H1 (cell line): ENCODE measurements at regions not wholly inside any gene's neighbourhood (a gene's known extent, or its start where the extent isn't known, plus 50 kb on each side); places are given as distances from the start of the nearest gene placed in this dataset.

Experiments
- CTCF ChIA-PET: fragments of 300-600 bp; sonication (Branson Sonifier 250); formaldehyde crosslinking; loops from one replicate; lab custom pipeline; 2021; ENCODE audit not compliant: partially characterized antibody; lab: Charles Lee
- POLR2A ChIA-PET: fragments of 300-600 bp; sonication (Branson Sonifier 250); formaldehyde crosslinking; loops from one replicate; lab custom pipeline; 2021; ENCODE audit warnings: inconsistent platforms; ENCODE audit not compliant: partially characterized antibody; lab: Charles Lee
- DNase-seq, 2 experiments: peaks; one replicate each; pipeline versions ENCODE4 v3.0.0 to v3.0.0-alpha.2; 2010 to 2022; ENCODE audit warnings: low spot score in 2 of 2, low read depth in 1 of 2, mixed read lengths in 1 of 2
- FAIRE-seq: peaks from 2 replicates; lab custom pipeline; 2011; peaks lifted over from hg19 to GRCh38; lab: Jason Lieb, UNC
- H2AFZ ChIP-seq: 2 replicates; pipeline ENCODE4 v1.8.1; 2012; ENCODE audit warnings: low read length, inconsistent platforms
- H2AK5ac ChIP-seq: 2 replicates; pipeline ENCODE4 v1.6.1; 2013; ENCODE audit warnings: low read depth, low read length
- H2BK120ac ChIP-seq: replicated peaks from 2 replicates; pipeline ENCODE3; 2013; ENCODE audit warnings: low read depth, low read length, inconsistent platforms
- H2BK12ac ChIP-seq: 2 replicates; pipeline ENCODE4 v1.6.1; 2013; ENCODE audit warnings: low read depth, low read length
- H2BK15ac ChIP-seq: 2 replicates; pipeline ENCODE4 v1.6.1; 2013; ENCODE audit warnings: low read length
- H2BK20ac ChIP-seq: 2 replicates; pipeline ENCODE4 v1.6.1; 2013; ENCODE audit warnings: low read length
- H2BK5ac ChIP-seq: 2 replicates; pipeline ENCODE4 v1.6.1; 2013; ENCODE audit warnings: low read depth, low read length
- H3K14ac ChIP-seq: 2 replicates; pipeline ENCODE4 v1.6.1; 2013; ENCODE audit warnings: inconsistent platforms; ENCODE audit not compliant: insufficient read length
- H3K18ac ChIP-seq: 2 replicates; pipeline ENCODE4 v1.6.1; 2013; ENCODE audit warnings: low read length; ENCODE audit errors: extremely low read depth
- H3K23ac ChIP-seq: 2 replicates; pipeline ENCODE4 v1.6.1; 2013; ENCODE audit warnings: inconsistent platforms; ENCODE audit not compliant: insufficient read length
- H3K23me2 ChIP-seq: 2 replicates; pipeline ENCODE4 v1.6.1; 2013; ENCODE audit warnings: low read depth, low read length
- H3K27ac ChIP-seq: 2 replicates; pipeline ENCODE4 v1.6.1; 2011; ENCODE audit warnings: low read depth, low read length, inconsistent platforms
- H3K27me3 ChIP-seq, 4 experiments: replicated peaks in 1 of 4; 1 replicate in 1 of 4; 2 replicates in 3 of 4; pipeline versions ENCODE4 v1.6.1 to v1.8.1; 2011 to 2013; ENCODE audit warnings: low read length in 3 of 4, mild to moderate bottlenecking in 3 of 4, inconsistent platforms in 2 of 4, mixed read lengths in 2 of 4, moderate library complexity in 1 of 4; ENCODE audit not compliant: control insufficient read depth in 3 of 4, insufficient read depth in 3 of 4; ENCODE audit errors: extremely low read depth in 1 of 4
- H3K36me3 ChIP-seq, 4 experiments: 2 replicates each; pipeline versions ENCODE4 v1.6.1 to v1.8.1; 2011 to 2013; ENCODE audit warnings: mild to moderate bottlenecking in 4 of 4, low read length in 3 of 4, moderate library complexity in 2 of 4, control low read depth in 1 of 4, inconsistent platforms in 1 of 4; ENCODE audit not compliant: insufficient read depth in 4 of 4, control insufficient read depth in 2 of 4
- H3K4ac ChIP-seq: replicated peaks from 2 replicates; pipeline ENCODE3; 2013; ENCODE audit warnings: low read length, low read depth, mixed read lengths, inconsistent platforms; ENCODE audit not compliant: insufficient read length
- H3K4me1 ChIP-seq, 4 experiments: replicated peaks in 1 of 4; 1 replicate in 1 of 4; 2 replicates in 3 of 4; pipeline versions ENCODE4 v1.6.1 to v1.8.1; 2011 to 2013; ENCODE audit warnings: low read length in 3 of 4, inconsistent platforms in 2 of 4, mixed read lengths in 1 of 4; ENCODE audit not compliant: insufficient read depth in 4 of 4, control insufficient read depth in 3 of 4
- H3K4me2 ChIP-seq, 2 experiments: 2 replicates each; pipeline versions ENCODE4 v1.6.1 to v1.8.1; 2011 to 2013; ENCODE audit warnings: low read depth in 2 of 2, low read length in 2 of 2, control low read depth in 1 of 2, inconsistent platforms in 1 of 2, mild to moderate bottlenecking in 1 of 2; ENCODE audit not compliant: insufficient read depth in 1 of 2
- H3K4me3 ChIP-seq, 4 experiments: fragments of 200-600, 300-600 bp in 1 of 4; sonication (generic), shearing (Covaris generic), sonication (Bioruptor Twin) in 1 of 4; 2 replicates each; pipeline versions ENCODE4 v1.5.1 to v1.8.1; 2011 to 2016; ENCODE audit warnings: low read length in 4 of 4, low read depth in 3 of 4, control low read depth in 2 of 4, inconsistent platforms in 2 of 4, mild to moderate bottlenecking in 2 of 4, mixed read lengths in 1 of 4, moderate library complexity in 1 of 4; ENCODE audit not compliant: insufficient read depth in 2 of 4; ENCODE audit errors: extremely low read depth in 1 of 4
- H3K56ac ChIP-seq: replicated peaks from 2 replicates; pipeline ENCODE3; 2013; ENCODE audit warnings: low read depth, mild to moderate bottlenecking, mixed read lengths, low read length, inconsistent platforms; ENCODE audit not compliant: insufficient read length
- H3K79me1 ChIP-seq: 2 replicates; pipeline ENCODE4 v1.6.1; 2013; ENCODE audit warnings: low read depth, low read length, control low read depth
- H3K79me2 ChIP-seq, 2 experiments: 2 replicates each; pipeline versions ENCODE4 v1.6.1 to v1.8.1; 2012 to 2013; ENCODE audit warnings: low read length in 2 of 2, mild to moderate bottlenecking in 2 of 2, inconsistent platforms in 1 of 2; ENCODE audit not compliant: insufficient read depth in 2 of 2, control insufficient read depth in 1 of 2
- H3K9ac ChIP-seq, 4 experiments: replicated peaks in 1 of 4; 1 replicate in 1 of 4; 2 replicates in 3 of 4; pipeline versions ENCODE4 v1.6.1 to v1.8.1; 2011 to 2013; ENCODE audit warnings: low read depth in 3 of 4, low read length in 3 of 4, control low read depth in 2 of 4, mild to moderate bottlenecking in 2 of 4, moderate library complexity in 2 of 4, inconsistent platforms in 1 of 4; ENCODE audit errors: extremely low read depth in 1 of 4
- H3K9me3 ChIP-seq, 2 experiments: 2 replicates each; pipeline versions ENCODE4 v1.6.1 to v1.8.1; 2012 to 2013; ENCODE audit warnings: mild to moderate bottlenecking in 2 of 2, moderate library complexity in 2 of 2, control low read depth in 1 of 2, inconsistent platforms in 1 of 2, low read depth in 1 of 2, low read length in 1 of 2, mixed read lengths in 1 of 2; ENCODE audit not compliant: insufficient read depth in 2 of 2
- H4K20me1 ChIP-seq, 2 experiments: replicated peaks in 1 of 2; 2 replicates each; pipeline versions ENCODE3 to v1.8.1; 2011 to 2013; ENCODE audit warnings: inconsistent platforms in 2 of 2, low read length in 2 of 2, mild to moderate bottlenecking in 1 of 2; ENCODE audit not compliant: insufficient read depth in 2 of 2, control insufficient read depth in 1 of 2
- H4K5ac ChIP-seq: 2 replicates; pipeline ENCODE4 v1.6.1; 2013; ENCODE audit warnings: low read length, low read depth, mixed read lengths, inconsistent platforms; ENCODE audit not compliant: insufficient read length
- H4K8ac ChIP-seq: 2 replicates; pipeline ENCODE4 v1.8.0; 2013; ENCODE audit warnings: mild to moderate bottlenecking, moderate library complexity, low read length, inconsistent platforms; ENCODE audit not compliant: insufficient read depth; ENCODE audit errors: extremely low read depth
- H4K91ac ChIP-seq: replicated peaks from 2 replicates; pipeline ENCODE3; 2013; ENCODE audit warnings: low read length, mixed read lengths, inconsistent platforms; ENCODE audit not compliant: insufficient read length
- ASH2L ChIP-seq: fragments of 200-600, 300-600 bp; sonication (generic); IDR thresholded peaks from one replicate; pipeline ENCODE4 v1.7.1; 2017; ENCODE audit warnings: low read length
- BACH1 ChIP-seq: IDR thresholded peaks from 2 replicates; pipeline ENCODE4 v1.6.1; 2012; ENCODE audit warnings: low read length, improper control_type of control experiment
- BCL11A ChIP-seq, 2 experiments: IDR thresholded peaks; one replicate each; pipeline ENCODE4 v1.6.1; 2011; ENCODE audit warnings: low read depth in 2 of 2, low read length in 2 of 2, mild to moderate bottlenecking in 2 of 2
- CHD1 ChIP-seq: IDR thresholded peaks from 2 replicates; pipeline ENCODE4 v1.6.1; 2012; ENCODE audit warnings: low read depth, low read length, improper control_type of control experiment
- CTCF ChIP-seq, 3 experiments: IDR thresholded peaks; 1 replicate in 2 of 3; 2 replicates in 1 of 3; pipeline versions ENCODE4 v1.5.1 to v1.6.1; 2011; ENCODE audit warnings: low read length in 3 of 3, mild to moderate bottlenecking in 3 of 3, inconsistent platforms in 2 of 3, low read depth in 1 of 3, moderate library complexity in 1 of 3; ENCODE audit not compliant: insufficient read depth in 1 of 3; ENCODE audit errors: control extremely low read depth in 1 of 3
- EZH2 ChIP-seq: fragments of 200-600 bp; sonication (generic); IDR thresholded peaks from 2 replicates; pipeline ENCODE4 v1.7.1; 2012; ENCODE audit warnings: low read depth, mild to moderate bottlenecking, moderate library complexity, low read length, inconsistent platforms; ENCODE audit not compliant: severe bottlenecking
- GABPA ChIP-seq: IDR thresholded peaks from 2 replicates; pipeline ENCODE4 v1.6.1; 2011; ENCODE audit warnings: mild to moderate bottlenecking, low read length, moderate library complexity, borderline replicate concordance; ENCODE audit not compliant: insufficient read depth
- PHF8 ChIP-seq: fragments of 200-600 bp; sonication (generic); conservative IDR thresholded peaks from 2 replicates; pipeline ENCODE4 v1.7.1; 2012; ENCODE audit warnings: low read depth, mild to moderate bottlenecking, inconsistent platforms, low read length, moderate library complexity
- SIRT6 ChIP-seq: IDR thresholded peaks from one replicate; pipeline ENCODE4 v1.7.1; 2012; ENCODE audit warnings: low read length, inconsistent platforms
- SP4 ChIP-seq: IDR thresholded peaks from 2 replicates; pipeline ENCODE4 v1.6.1; 2012; ENCODE audit warnings: low read length, inconsistent platforms
- TAF1 ChIP-seq: IDR thresholded peaks from 2 replicates; pipeline ENCODE4 v1.6.1; 2011; ENCODE audit warnings: mild to moderate bottlenecking, low read depth, low read length
- WGBS, 2 experiments: shearing (Covaris generic) in 1 of 2; methylation state at CpG; one replicate each; pipeline versions ENCODE4 v1.1.6 to v1.1.7; 2013 to 2015; ENCODE audit warnings: low lambda C conversion rate in 2 of 2, mixed read lengths in 2 of 2, inconsistent platforms in 1 of 2, low coverage in 1 of 2, missing lambda C conversion rate in 1 of 2; ENCODE audit not compliant: insufficient replicate concordance in 2 of 2, insufficient coverage in 1 of 2, insufficient read length in 1 of 2; ENCODE audit errors: extremely low coverage in 1 of 2, missing lambda C conversion rate in 1 of 2; 5-methylcytosine and 5-hydroxymethylcytosine counted together

- Histone ChIP-seq H3K27ac (no peak overlapping the region), H4K5ac (no peak overlapping the region), H4K20me1 (no peaks in the 10 kb centered on the region), H3K23me2 (no peaks in the 10 kb centered on the region), H3K27me3 (no peaks in the 10 kb centered on the region), H2AK5ac (no peak overlapping the region), H3K4me2 (no peak overlapping the region), H2BK120ac (no peak overlapping the region), H3K9me3 (no peaks in the 10 kb centered on the region), H3K36me3 (no peaks in the 10 kb centered on the region), H4K91ac (no peak overlapping the region), H3K79me2 (no peaks in the 10 kb centered on the region), H3K9ac (no peak overlapping the region), H3K23ac (no peak overlapping the region), H4K8ac (no peak overlapping the region), H3K14ac (no peak overlapping the region), H2AFZ (peak overlapping the region; percentile 8; the same call in 1 of the 2 replicates), H3K79me1 (no peaks in the 10 kb centered on the region), H3K4me1 (no peaks in the 10 kb centered on the region), H2BK5ac (no peak overlapping the region), H2BK20ac (no peak overlapping the region), H3K4ac (no peak overlapping the region), H3K18ac (no peak overlapping the region), H2BK15ac (no peak overlapping the region), H3K4me3 (no peak overlapping the region), H3K56ac (no peak overlapping the region), H2BK12ac (no peak overlapping the region)
- FAIRE-seq (no peak), DNase-seq (no peak)
- ChIA-PET CTCF (interaction anchor here (1.1 to 1.8 kb wide), 2 partner anchors 13 to 307 kb away, joined by 3 to 6 read pairs; no protein-coding TSS in a partner anchor), POLR2A (no interaction called here)
- WGBS, 2 experiments: 84% methylated on average over 1 of the region's 1 CpG; no CpG with 5 or more reads in 1 of the 2 experiments
- TF ChIP-seq GABPA (no peak), TAF1 (no peak), CTCF (IDR thresholded peaks at IDR 0.05; ENCODE audit: control extremely low read depth in 1 of 3, insufficient read depth in 1 of 3, low read depth in 1 of 3, low read length in 3 of 3) (no peak), PHF8 (no peak), BCL11A (IDR thresholded peaks at IDR 0.05; ENCODE audit: low read depth in 2 of 2, low read length in 2 of 2) (no peak), SIRT6 (no peak), EZH2 (no peak), SP4 (no peak), BACH1 (no peak), CHD1 (no peak), ASH2L (no peak)
Measured at GRCh38 chr5:115402822-115403577, 106.5 kb upstream of the CCDC112 start.
